DMS79 treated with DMSO at 0.1 percent for 48 hours (cell line): ENCODE measurements at regions not wholly inside any gene's neighbourhood (a gene's known extent, or its start where the extent isn't known, plus 50 kb on each side); places are given as distances from the start of the nearest gene placed in this dataset.
"Not testable (repeated sequence)": the region's sequence is repeated elsewhere in the genome, so short reads cannot be mapped to it uniquely, and the experiment has no call there.

Experiments
- DNase-seq: peaks from one replicate; lab custom pipeline; 2025; lab: John Stamatoyannopoulos, UW

- no peak for DNase-seq
Measured at GRCh38 chr2:220347626-220348025, 720.2 kb downstream of the SLC4A3 start.

GRCh38 chr2:220348206-220348605, 720.8 kb downstream of the SLC4A3 start:
- no peak for DNase-seq

GRCh38 chr2:220353897-220354296, 726.5 kb downstream of the SLC4A3 start:
- DNase-seq, result no peak

GRCh38 chr2:220356076-220356475, 728.6 kb downstream of the SLC4A3 start:
- peak; percentile 50 for DNase-seq

GRCh38 chr2:220365023-220365422, 737.6 kb downstream of the SLC4A3 start:
- DNase-seq, result no peak

GRCh38 chr2:220366765-220367164, 739.3 kb downstream of the SLC4A3 start:
- DNase-seq, result no peak

- no peak for DNase-seq
Measured at GRCh38 chr2:220370764-220371163, 743.3 kb downstream of the SLC4A3 start.

- no peak for DNase-seq
Measured at GRCh38 chr2:220371211-220371610, 743.8 kb downstream of the SLC4A3 start.

GRCh38 chr2:220373878-220374277, 746.4 kb downstream of the SLC4A3 start:
- peak; percentile 57 for DNase-seq

- no peak for DNase-seq
Measured at GRCh38 chr2:220374282-220374681, 746.9 kb downstream of the SLC4A3 start.

GRCh38 chr2:220377482-220378155, 750.2 kb downstream of the SLC4A3 start:
- no peak for DNase-seq

GRCh38 chr2:220387758-220388157, 760.3 kb downstream of the SLC4A3 start:
- DNase-seq, result not testable (repeated sequence)

GRCh38 chr2:220393711-220394110, 766.3 kb downstream of the SLC4A3 start:
- DNase-seq, result no peak

GRCh38 chr2:220394433-220394832, 767.0 kb downstream of the SLC4A3 start:
- DNase-seq, result peak; percentile 69

GRCh38 chr2:220396287-220396686, 768.9 kb downstream of the SLC4A3 start:
- no peak for DNase-seq

GRCh38 chr2:220410296-220410695, 782.9 kb downstream of the SLC4A3 start:
- DNase-seq, result no peak

GRCh38 chr2:220417503-220417902, 790.1 kb downstream of the SLC4A3 start:
- DNase-seq, result no peak

- DNase-seq, result no peak
Measured at GRCh38 chr2:220419647-220420046, 792.2 kb downstream of the SLC4A3 start.

GRCh38 chr2:220420820-220421219, 793.4 kb downstream of the SLC4A3 start:
- DNase-seq, result no peak

GRCh38 chr2:220422676-220423075, 795.2 kb downstream of the SLC4A3 start:
- no peak for DNase-seq

GRCh38 chr2:220424561-220424960, 797.1 kb downstream of the SLC4A3 start:
- DNase-seq, result no peak

- no peak for DNase-seq
Measured at GRCh38 chr2:220432645-220433044, 805.2 kb downstream of the SLC4A3 start.

GRCh38 chr2:220433131-220433530, 805.7 kb downstream of the SLC4A3 start:
- no peak for DNase-seq

- no peak for DNase-seq
Measured at GRCh38 chr2:220434385-220434784, 807.0 kb downstream of the SLC4A3 start.
